A549 (cell line): ENCODE measurements at regions not wholly inside any gene's neighbourhood (a gene's known extent, or its start where the extent isn't known, plus 50 kb on each side); places are given as distances from the start of the nearest gene placed in this dataset.
"Not testable (repeated sequence)": the region's sequence is repeated elsewhere in the genome, so short reads cannot be mapped to it uniquely, and the experiment has no call there.

Source experiments
- ATAC-seq, 2 experiments: fragments of 200-7000 bp in 1 of 2; fragments of >200 bp in 1 of 2; cut with Nextera tagmentation in 1 of 2; cut with Tn5 transposase in 1 of 2; 3 replicates each; pipeline versions ENCODE4 v1.8.0 to v1.9.1; 2018 to 2020; ENCODE audit warnings: mild to moderate bottlenecking in 1 of 2, moderate library complexity in 1 of 2
- CTCF ChIA-PET: fragments of 300-600 bp; sonication (Branson Sonifier 250); formaldehyde crosslinking; extraction: SDS; loops from one replicate; lab custom pipeline; 2021; ENCODE audit warnings: antibody characterized with exemption, inconsistent platforms; lab: Yijun Ruan, JAX
- POLR2A ChIA-PET: fragments of 350-600 bp; formaldehyde crosslinking; extraction: SDS; loops from one replicate; lab custom pipeline; 2021; ENCODE audit warnings: antibody characterized with exemption, inconsistent platforms; lab: Yijun Ruan, JAX
- DNase-seq, 2 experiments: peaks; one replicate each; pipeline versions ENCODE4 v3.0.0 to v3.0.0-alpha.2; 2011 to 2016; ENCODE audit warnings: low read depth in 1 of 2, low spot score in 1 of 2
- FAIRE-seq: peaks from 2 replicates; lab custom pipeline; 2011; peaks lifted over from hg19 to GRCh38; lab: Jason Lieb, UNC
- H3K27ac ChIP-seq, 2 experiments: fragments of >200 bp; sonication (Bioruptor Twin); formaldehyde crosslinking; 3 replicates each; pipeline ENCODE4 v1.5.1; 2016 to 2017
- H3K4me1 ChIP-seq: fragments of >200 bp; sonication (Bioruptor Twin); formaldehyde crosslinking; 3 replicates; pipeline ENCODE4 v1.6.1; 2016
- H3K4me2 ChIP-seq: fragments of >200 bp; sonication (Bioruptor Twin); formaldehyde crosslinking; 3 replicates; pipeline ENCODE4 v1.6.1; 2016
- H3K4me3 ChIP-seq: fragments of >200 bp; sonication (Bioruptor Twin); formaldehyde crosslinking; 3 replicates; pipeline ENCODE4 v1.5.1; 2016
- H3K9me3 ChIP-seq: fragments of >200 bp; sonication (Bioruptor Twin); formaldehyde crosslinking; 3 replicates; pipeline ENCODE4 v1.6.1; 2016
- CEBPB ChIP-seq, 2 experiments: fragments of >200 bp in 1 of 2; sonication (Bioruptor Twin) in 1 of 2; formaldehyde crosslinking in 1 of 2; IDR thresholded peaks; 2 replicates each; pipeline ENCODE4 v1.6.1; 2012 to 2016
- EHF ChIP-seq: fragments of 250-450 bp; sonication (Bioruptor Pico); IDR thresholded peaks from 2 replicates; pipeline ENCODE4 v1.5.0; 2020; ENCODE audit warnings: mild to moderate bottlenecking
- EP300 ChIP-seq, 2 experiments: fragments of >200 bp; sonication (Bioruptor Twin); formaldehyde crosslinking; IDR thresholded peaks; 2 replicates in 1 of 2; 3 replicates in 1 of 2; pipeline ENCODE4 v1.6.1; 2016 to 2017
- FOSB ChIP-seq: fragments of 250-450 bp; sonication (Bioruptor Pico); IDR thresholded peaks from 2 replicates; pipeline ENCODE4 v1.5.0; 2020; ENCODE audit warnings: mild to moderate bottlenecking, moderate library complexity
- FOSL2 ChIP-seq, 2 experiments: fragments of 450-650 bp in 1 of 2; fragments of >200 bp in 1 of 2; sonication (Bioruptor Twin) in 1 of 2; formaldehyde crosslinking; IDR thresholded peaks; 2 replicates each; pipeline versions ENCODE4 v1.5.0 to v1.6.1; 2016 to 2020; ENCODE audit warnings: mild to moderate bottlenecking in 1 of 2, moderate library complexity in 1 of 2
- GATA3 ChIP-seq: IDR thresholded peaks from 2 replicates; pipeline ENCODE4 v1.6.1; 2012; ENCODE audit warnings: borderline replicate concordance
- HDAC2 ChIP-seq: fragments of 200-600 bp; sonication (generic); IDR thresholded peaks from 2 replicates; pipeline ENCODE4 v1.6.1; 2016
- HOXA7 ChIP-seq: fragments of 250-450 bp; sonication (Bioruptor Pico); IDR thresholded peaks from 2 replicates; pipeline ENCODE4 v1.5.0; 2020; ENCODE audit warnings: mild to moderate bottlenecking, moderate library complexity
- HOXB13 ChIP-seq: fragments of 250-450 bp; sonication (Bioruptor Pico); IDR thresholded peaks from 2 replicates; pipeline ENCODE4 v1.5.0; 2020; ENCODE audit warnings: low read depth, mild to moderate bottlenecking, moderate library complexity
- JUN ChIP-seq, 2 experiments: fragments of >200 bp; sonication (Bioruptor Twin); formaldehyde crosslinking; IDR thresholded peaks; 2 replicates in 1 of 2; 3 replicates in 1 of 2; pipeline ENCODE4 v1.6.1; 2016 to 2017
- JUNB ChIP-seq: fragments of >200 bp; sonication (Bioruptor Twin); formaldehyde crosslinking; IDR thresholded peaks from 2 replicates; pipeline ENCODE4 v1.6.1; 2016
- KDM5A ChIP-seq: fragments of 200-600 bp; sonication (generic); IDR thresholded peaks from 2 replicates; pipeline ENCODE4 v1.6.1; 2016; ENCODE audit warnings: antibody characterized with exemption, mild to moderate bottlenecking
- MAFK ChIP-seq: fragments of 450-650 bp; IDR thresholded peaks from 2 replicates; pipeline ENCODE4 v1.6.1; 2014; ENCODE audit not compliant: partially characterized antibody
- MYC ChIP-seq: IDR thresholded peaks from 2 replicates; pipeline ENCODE4 v1.6.1; 2012; ENCODE audit warnings: mild to moderate bottlenecking, inconsistent platforms, low read length, improper control_type of control experiment, borderline replicate concordance
- NFE2L2 ChIP-seq: fragments of 150-350 bp; conservative IDR thresholded peaks from 2 replicates; pipeline ENCODE4 v1.6.1; 2014; ENCODE audit warnings: low read length
- POLR2A ChIP-seq: IDR thresholded peaks from 2 replicates; pipeline ENCODE4 v1.6.1; 2012; ENCODE audit warnings: mild to moderate bottlenecking, low read length
- RAD21 ChIP-seq, 2 experiments: fragments of >200 bp in 1 of 2; sonication (Bioruptor Twin) in 1 of 2; formaldehyde crosslinking in 1 of 2; IDR thresholded peaks in 1 of 2; conservative IDR thresholded peaks in 1 of 2; 2 replicates in 1 of 2; 3 replicates in 1 of 2; pipeline ENCODE4 v1.6.1; 2012 to 2018; ENCODE audit warnings: inconsistent platforms in 1 of 2
- RARB ChIP-seq: fragments of 250-450 bp; sonication (Bioruptor Pico); IDR thresholded peaks from 2 replicates; pipeline ENCODE4 v1.8.0; 2021; ENCODE audit warnings: mild to moderate bottlenecking, moderate library complexity
- RFX5 ChIP-seq: fragments of 450-650 bp; IDR thresholded peaks from 2 replicates; pipeline ENCODE4 v1.7.1; 2014; ENCODE audit warnings: antibody characterized with exemption, mild to moderate bottlenecking, moderate library complexity
- RNF2 ChIP-seq: fragments of 200-600 bp; sonication (generic); IDR thresholded peaks from 2 replicates; pipeline ENCODE4 v1.6.1; 2016; ENCODE audit warnings: low read depth, mild to moderate bottlenecking, antibody characterized with exemption, moderate library complexity, borderline replicate concordance
- SMC3 ChIP-seq: fragments of >200 bp; sonication (Bioruptor Twin); formaldehyde crosslinking; IDR thresholded peaks from 3 replicates; pipeline ENCODE4 v1.6.1; 2018; ENCODE audit warnings: inconsistent platforms
- SREBF2 ChIP-seq: fragments of 450-650 bp; IDR thresholded peaks from 2 replicates; pipeline ENCODE4 v1.6.1; 2014; ENCODE audit warnings: mild to moderate bottlenecking, moderate library complexity
- TFCP2L1 ChIP-seq: fragments of 250-450 bp; sonication (Bioruptor Pico); IDR thresholded peaks from 2 replicates; pipeline ENCODE4 v1.5.0; 2021; ENCODE audit warnings: mild to moderate bottlenecking
- ZC3H11A ChIP-seq: fragments of 450-650 bp; IDR thresholded peaks from 2 replicates; pipeline ENCODE4 v1.6.1; 2014; ENCODE audit warnings: antibody characterized with exemption, mild to moderate bottlenecking
- ZFP36 ChIP-seq: fragments of 450-650 bp; IDR thresholded peaks from 2 replicates; pipeline ENCODE4 v1.6.1; 2014; ENCODE audit warnings: borderline replicate concordance; ENCODE audit not compliant: partially characterized antibody
- ZNF302 ChIP-seq: fragments of 250-450 bp; sonication (Bioruptor Pico); IDR thresholded peaks from 2 replicates; pipeline ENCODE4 v1.9.0; 2021; ENCODE audit warnings: inconsistent platforms, mild to moderate bottlenecking, moderate library complexity
- WGBS: methylation state at CpG from one replicate; pipeline ENCODE4 v1.1.6; 2017; ENCODE audit errors: missing lambda C conversion rate; 5-methylcytosine and 5-hydroxymethylcytosine counted together
- TF ChIP-seq, protein P1 (sequence below): fragments of 150-350 bp; IDR thresholded peaks from 2 replicates; pipeline ENCODE4 v1.6.1; 2014; ENCODE audit warnings: low read depth, mild to moderate bottlenecking, low read length
- TF ChIP-seq, protein P2 (sequence below): fragments of 250-450 bp; sonication (Bioruptor Pico); IDR thresholded peaks from 2 replicates; pipeline ENCODE4 v1.5.0; 2021; ENCODE audit warnings: mild to moderate bottlenecking, moderate library complexity, borderline replicate concordance
- TF ChIP-seq, protein P3 (sequence below): fragments of >200 bp; sonication (Bioruptor Twin); formaldehyde crosslinking; IDR thresholded peaks from 3 replicates; pipeline ENCODE4 v1.5.1; 2016
- TF ChIP-seq, protein P4 (sequence below): IDR thresholded peaks from 2 replicates; pipeline ENCODE4 v1.6.1; 2012
- TF ChIP-seq, protein P5 (sequence below): fragments of >200 bp; sonication (Bioruptor Twin); formaldehyde crosslinking; IDR thresholded peaks from 3 replicates; pipeline ENCODE4 v1.6.1; 2016

DNA sequence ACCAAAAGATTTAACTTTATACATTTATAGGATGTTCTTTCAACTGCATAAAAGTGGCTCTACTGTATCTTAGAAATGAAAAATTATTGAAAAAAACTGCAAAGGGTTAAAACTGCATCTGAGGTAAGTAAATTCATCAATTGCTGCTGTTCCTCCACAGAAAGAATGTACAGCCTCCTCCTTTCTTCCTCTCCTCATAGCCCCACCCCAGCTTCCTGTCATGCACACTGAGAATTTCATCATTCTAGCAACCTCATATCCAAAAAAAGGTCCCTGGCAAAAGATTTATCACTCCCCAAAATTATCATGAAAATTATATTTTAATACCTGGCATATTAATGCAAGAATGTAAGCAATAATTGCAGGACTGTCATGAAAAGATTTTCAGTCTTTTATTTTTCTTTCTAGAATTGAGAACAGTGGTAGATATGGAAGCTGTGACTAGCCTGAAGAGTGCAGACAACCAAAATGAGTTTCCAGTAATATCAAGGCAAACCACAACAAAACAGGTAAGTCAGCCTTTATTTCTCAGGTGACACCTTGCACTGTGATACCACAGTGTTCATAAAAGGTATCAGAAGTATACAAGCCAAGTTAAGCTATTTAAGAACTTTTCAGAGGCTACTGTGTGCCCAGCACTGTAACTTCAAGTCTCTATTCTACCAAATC is 110.8 kb downstream of the SUCLA2 start (continued):
- TF ChIP-seq RAD21 (conservative IDR thresholded peaks at IDR 0.05 in 1 of 2, IDR thresholded peaks at IDR 0.05 in 1 of 2) (no peak), HOXA7 (CRISPR knock-in tag) (no peak)

DNA sequence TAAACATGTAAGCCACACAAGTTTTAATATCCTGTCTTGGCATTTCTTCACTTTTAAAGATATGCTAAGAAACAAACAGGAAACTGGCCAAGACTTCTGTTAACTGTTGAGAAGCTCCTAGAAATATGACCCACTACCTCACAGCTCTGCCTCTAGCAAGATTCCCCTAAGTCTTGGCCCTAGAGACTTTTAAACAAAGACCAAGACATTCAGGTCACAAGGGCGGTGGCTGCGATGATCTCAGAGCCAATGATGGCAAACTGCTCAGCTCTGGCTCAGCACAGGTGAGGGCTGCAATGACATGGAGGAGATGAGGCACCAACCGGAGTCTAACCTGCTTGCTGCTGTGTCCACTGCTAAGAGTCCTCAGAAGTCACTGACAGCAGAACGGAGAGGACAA is 114.8 kb downstream of the SUCLA2 start:
- POLR2A ChIA-PET, result no interaction called here
- FAIRE-seq (no peak), ATAC-seq (no peak), DNase-seq (no peak)
- 87% methylated on average over 4 of the region's 4 CpGs for WGBS
- no peak overlapping the region for H3K4me3 ChIP-seq
- H3K4me1 ChIP-seq, result no peaks in the 10 kb centered on the region
- no peak overlapping the region for H3K4me2 ChIP-seq
- CTCF ChIA-PET, result no interaction called here
- no peak overlapping the region for H3K27ac ChIP-seq
- H3K9me3 ChIP-seq, result no peaks in the 10 kb centered on the region
- TF ChIP-seq NFE2L2, result no peak
- TF ChIP-seq, protein P1, sequence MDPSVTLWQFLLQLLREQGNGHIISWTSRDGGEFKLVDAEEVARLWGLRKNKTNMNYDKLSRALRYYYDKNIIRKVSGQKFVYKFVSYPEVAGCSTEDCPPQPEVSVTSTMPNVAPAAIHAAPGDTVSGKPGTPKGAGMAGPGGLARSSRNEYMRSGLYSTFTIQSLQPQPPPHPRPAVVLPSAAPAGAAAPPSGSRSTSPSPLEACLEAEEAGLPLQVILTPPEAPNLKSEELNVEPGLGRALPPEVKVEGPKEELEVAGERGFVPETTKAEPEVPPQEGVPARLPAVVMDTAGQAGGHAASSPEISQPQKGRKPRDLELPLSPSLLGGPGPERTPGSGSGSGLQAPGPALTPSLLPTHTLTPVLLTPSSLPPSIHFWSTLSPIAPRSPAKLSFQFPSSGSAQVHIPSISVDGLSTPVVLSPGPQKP, result no peak
- TF ChIP-seq EHF, result no peak
- no peak for TF ChIP-seq CEBPB (IDR thresholded peaks at IDR 0.05)
- TF ChIP-seq ZNF302 (CRISPR knock-in tag), result no peak
- TF ChIP-seq JUNB, result no peak
- no peak for TF ChIP-seq FOSL2 (IDR thresholded peaks at IDR 0.05)
- TF ChIP-seq FOSL2 (CRISPR knock-in tag; IDR thresholded peaks at IDR 0.05), result no peak
- TF ChIP-seq MAFK, result no peak
- TF ChIP-seq FOSB (CRISPR knock-in tag), result no peak
- TF ChIP-seq, protein P2, sequence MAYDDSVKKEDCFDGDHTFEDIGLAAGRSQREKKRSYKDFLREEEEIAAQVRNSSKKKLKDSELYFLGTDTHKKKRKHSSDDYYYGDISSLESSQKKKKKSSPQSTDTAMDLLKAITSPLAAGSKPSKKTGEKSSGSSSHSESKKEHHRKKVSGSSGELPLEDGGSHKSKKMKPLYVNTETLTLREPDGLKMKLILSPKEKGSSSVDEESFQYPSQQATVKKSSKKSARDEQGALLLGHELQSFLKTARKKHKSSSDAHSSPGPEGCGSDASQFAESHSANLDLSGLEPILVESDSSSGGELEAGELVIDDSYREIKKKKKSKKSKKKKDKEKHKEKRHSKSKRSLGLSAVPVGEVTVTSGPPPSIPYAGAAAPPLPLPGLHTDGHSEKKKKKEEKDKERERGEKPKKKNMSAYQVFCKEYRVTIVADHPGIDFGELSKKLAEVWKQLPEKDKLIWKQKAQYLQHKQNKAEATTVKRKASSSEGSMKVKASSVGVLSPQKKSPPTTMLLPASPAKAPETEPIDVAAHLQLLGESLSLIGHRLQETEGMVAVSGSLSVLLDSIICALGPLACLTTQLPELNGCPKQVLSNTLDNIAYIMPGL, result no peak
- no peak for TF ChIP-seq SMC3
- no peak for TF ChIP-seq RFX5
- TF ChIP-seq, protein P3, sequence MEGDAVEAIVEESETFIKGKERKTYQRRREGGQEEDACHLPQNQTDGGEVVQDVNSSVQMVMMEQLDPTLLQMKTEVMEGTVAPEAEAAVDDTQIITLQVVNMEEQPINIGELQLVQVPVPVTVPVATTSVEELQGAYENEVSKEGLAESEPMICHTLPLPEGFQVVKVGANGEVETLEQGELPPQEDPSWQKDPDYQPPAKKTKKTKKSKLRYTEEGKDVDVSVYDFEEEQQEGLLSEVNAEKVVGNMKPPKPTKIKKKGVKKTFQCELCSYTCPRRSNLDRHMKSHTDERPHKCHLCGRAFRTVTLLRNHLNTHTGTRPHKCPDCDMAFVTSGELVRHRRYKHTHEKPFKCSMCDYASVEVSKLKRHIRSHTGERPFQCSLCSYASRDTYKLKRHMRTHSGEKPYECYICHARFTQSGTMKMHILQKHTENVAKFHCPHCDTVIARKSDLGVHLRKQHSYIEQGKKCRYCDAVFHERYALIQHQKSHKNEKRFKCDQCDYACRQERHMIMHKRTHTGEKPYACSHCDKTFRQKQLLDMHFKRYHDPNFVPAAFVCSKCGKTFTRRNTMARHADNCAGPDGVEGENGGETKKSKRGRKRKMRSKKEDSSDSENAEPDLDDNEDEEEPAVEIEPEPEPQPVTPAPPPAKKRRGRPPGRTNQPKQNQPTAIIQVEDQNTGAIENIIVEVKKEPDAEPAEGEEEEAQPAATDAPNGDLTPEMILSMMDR, result no peak
- no peak for TF ChIP-seq EP300 (IDR thresholded peaks at IDR 0.05)
- TF ChIP-seq, all 56 proteins: peak for 0

DNA sequence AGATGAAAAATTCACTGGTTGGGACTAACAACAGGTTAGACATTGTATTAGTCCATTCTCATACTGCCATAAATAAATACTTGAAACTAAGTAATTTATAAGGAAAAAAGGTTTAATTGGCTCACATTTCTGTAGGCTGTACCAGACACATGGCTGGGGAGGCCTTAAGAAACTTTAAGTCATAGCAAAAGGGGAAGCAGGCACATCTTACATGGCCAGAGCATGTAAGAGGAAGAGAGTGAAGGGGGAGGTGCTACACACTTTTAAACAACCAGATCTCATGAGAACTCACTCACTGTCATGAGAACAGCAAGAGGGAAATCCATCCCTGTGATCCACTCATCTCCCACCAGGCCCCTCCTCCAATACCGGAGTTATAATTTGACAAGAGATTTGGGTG is 125.9 kb downstream of the SUCLA2 start:
- DNase-seq, result no peak
- POLR2A ChIA-PET, result no interaction called here
- H3K4me2 ChIP-seq, result no peak overlapping the region
- FAIRE-seq, result no peak
- CTCF ChIA-PET, result no interaction called here
- WGBS, result 80% methylated on average over 1 of the region's 1 CpG
- no peak overlapping the region for H3K27ac ChIP-seq
- H3K4me1 ChIP-seq, result no peaks in the 10 kb centered on the region
- ATAC-seq, result no peak
- TF ChIP-seq ZC3H11A (no peak), MAFK (no peak), JUN (IDR thresholded peaks at IDR 0.05) (no peak), RARB (CRISPR knock-in tag) (no peak), ZFP36 (no peak), MYC (no peak), CEBPB (IDR thresholded peaks at IDR 0.05) (no peak), TFCP2L1 (CRISPR knock-in tag) (no peak), KDM5A (no peak), HOXB13 (no peak), GATA3 (no peak), JUNB (no peak), SREBF2 (no peak), EP300 (IDR thresholded peaks at IDR 0.05) (no peak), RFX5 (no peak), RNF2 (no peak), HDAC2 (no peak), POLR2A (no peak)
- TF ChIP-seq, protein P4, sequence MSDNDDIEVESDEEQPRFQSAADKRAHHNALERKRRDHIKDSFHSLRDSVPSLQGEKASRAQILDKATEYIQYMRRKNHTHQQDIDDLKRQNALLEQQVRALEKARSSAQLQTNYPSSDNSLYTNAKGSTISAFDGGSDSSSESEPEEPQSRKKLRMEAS, result no peak
- TF ChIP-seq, protein P5, sequence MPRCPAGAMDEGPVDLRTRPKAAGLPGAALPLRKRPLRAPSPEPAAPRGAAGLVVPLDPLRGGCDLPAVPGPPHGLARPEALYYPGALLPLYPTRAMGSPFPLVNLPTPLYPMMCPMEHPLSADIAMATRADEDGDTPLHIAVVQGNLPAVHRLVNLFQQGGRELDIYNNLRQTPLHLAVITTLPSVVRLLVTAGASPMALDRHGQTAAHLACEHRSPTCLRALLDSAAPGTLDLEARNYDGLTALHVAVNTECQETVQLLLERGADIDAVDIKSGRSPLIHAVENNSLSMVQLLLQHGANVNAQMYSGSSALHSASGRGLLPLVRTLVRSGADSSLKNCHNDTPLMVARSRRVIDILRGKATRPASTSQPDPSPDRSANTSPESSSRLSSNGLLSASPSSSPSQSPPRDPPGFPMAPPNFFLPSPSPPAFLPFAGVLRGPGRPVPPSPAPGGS, result no peak
- H3K4me3 ChIP-seq, result no peak overlapping the region
- 0 out of 3 replicates have a peak, but pooled peaks cover 7% of the 10 kb centered on the region for H3K9me3 ChIP-seq

DNA sequence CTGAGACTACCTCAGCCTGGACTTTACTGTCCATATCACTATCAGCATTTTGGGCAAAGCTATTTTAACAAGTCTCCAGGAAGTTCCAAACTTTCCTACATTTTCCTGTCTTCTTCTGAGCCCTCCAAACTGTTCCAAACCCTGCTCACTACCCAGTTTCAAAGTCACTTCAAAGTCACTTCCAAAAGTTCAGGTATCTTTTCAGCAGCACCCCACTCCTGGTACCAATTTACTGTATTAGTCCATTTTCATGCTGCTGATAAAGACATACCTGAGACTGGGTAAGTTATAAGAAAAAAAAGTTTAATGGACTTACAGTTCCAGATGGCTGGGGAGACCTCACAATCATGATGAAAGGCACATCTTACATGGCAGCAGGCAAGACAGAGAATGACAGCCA is 127.1 kb downstream of the SUCLA2 start:
- FAIRE-seq, DNase-seq, H3K27ac ChIP-seq, POLR2A ChIA-PET, H3K4me1 ChIP-seq, CTCF ChIA-PET, H3K9me3 ChIP-seq, H3K4me3 ChIP-seq, ATAC-seq, H3K4me2 ChIP-seq: not testable (repeated sequence)
